ENCODE measurements at regions not wholly inside any gene's neighbourhood (a gene's known extent, or its start where the extent isn't known, plus 50 kb on each side); places are given as distances from the start of the nearest gene placed in this dataset.
"Not testable (repeated sequence)": the region's sequence is repeated elsewhere in the genome, so short reads cannot be mapped to it uniquely, and the experiment has no call there.

DNA sequence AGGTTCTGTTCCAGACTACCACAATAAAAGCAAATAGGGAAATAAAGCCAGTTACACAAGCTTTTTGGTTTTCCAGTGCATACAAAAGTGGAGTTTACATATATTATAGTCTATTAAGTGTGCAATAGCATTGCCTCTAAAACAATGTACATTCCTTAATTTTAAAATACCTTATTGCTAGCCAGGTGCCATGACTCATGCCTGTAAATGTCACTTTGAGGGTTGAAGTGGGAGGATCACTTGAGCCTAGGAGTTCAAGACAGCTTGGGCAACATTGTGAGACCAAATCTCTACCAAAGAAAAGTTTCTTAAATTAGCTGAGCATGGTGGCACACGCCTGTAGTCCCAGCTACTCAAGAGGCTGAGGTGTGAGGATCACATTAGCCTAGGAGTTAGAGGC is 52.9 kb upstream of the IMP4 start:
- Mint-ChIP-seq H3K36me3 (no peaks in the 10 kb centered on the region), H3K27me3 (ENCODE audit: low read depth) (peaks cover 19% of the 10 kb centered on the region), H3K27ac (no peak overlapping the region), H3K9me3 (no peaks in the 10 kb centered on the region), H3K4me1 (no peaks in the 10 kb centered on the region), H3K4me3 (no peak overlapping the region)
- DNase-seq (ENCODE audit: low spot score in 2 of 2, unreplicated experiment in 2 of 2), result no peak
- no peak for TF ChIP-seq CTCF (IDR thresholded peaks at IDR 0.05; ENCODE audit: unreplicated experiment)

DNA sequence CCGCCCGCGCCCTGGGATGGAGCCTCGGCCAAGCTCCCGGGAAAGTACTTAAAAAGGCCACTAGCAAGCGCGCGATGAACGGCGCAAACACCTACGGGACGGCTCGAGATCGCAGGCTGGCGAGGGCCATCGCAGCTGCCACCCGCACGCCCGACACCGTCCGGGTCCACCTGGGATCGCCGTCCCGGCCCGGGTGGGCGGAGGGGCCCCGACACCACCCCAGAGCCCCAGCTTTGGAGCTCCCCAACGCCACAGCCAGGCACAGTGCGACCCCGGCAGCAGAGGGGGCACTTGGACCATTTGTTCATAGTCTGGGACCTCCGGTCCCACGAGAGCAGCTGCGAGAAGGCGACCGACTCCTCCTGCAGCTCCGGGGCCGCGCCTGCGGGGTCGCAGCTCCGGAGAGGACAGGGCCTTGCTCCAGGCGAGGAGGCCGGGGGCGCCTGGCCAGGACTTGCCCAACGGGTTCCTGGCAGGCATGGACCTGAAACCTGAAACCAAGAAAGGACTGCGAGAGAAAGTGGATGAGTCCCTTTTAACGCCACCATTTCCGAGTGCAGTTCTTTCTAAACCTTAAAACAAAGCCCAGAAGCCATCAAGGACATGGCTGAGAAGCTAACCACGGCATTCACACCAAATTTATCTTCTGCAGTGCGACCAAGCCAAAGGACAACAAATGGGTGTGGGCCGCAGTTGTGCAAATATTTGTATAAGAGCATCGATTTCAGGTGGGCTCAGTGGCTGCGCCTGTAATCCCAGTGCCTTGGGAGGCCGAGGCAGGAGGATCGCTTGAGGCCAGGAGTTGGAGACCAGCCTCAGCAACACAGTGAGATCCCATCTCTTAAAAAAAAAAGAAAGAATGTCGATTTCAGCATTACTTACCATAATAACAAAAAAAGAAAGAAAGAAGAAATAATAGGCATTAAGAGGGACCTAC is 54.0 kb upstream of the IMP4 start:
- no peaks in the 10 kb centered on the region for H3K36me3 Mint-ChIP-seq
- no peaks in the 10 kb centered on the region for H3K4me1 Mint-ChIP-seq
- no peak overlapping the region for H3K4me3 Mint-ChIP-seq
- peaks cover 9% of the 10 kb centered on the region for H3K27me3 Mint-ChIP-seq (ENCODE audit: low read depth)
- DNase-seq (ENCODE audit: low spot score in 2 of 2, unreplicated experiment in 2 of 2), result no peak
- TF ChIP-seq CTCF (IDR thresholded peaks at IDR 0.05; ENCODE audit: unreplicated experiment), result no peak
- no peak overlapping the region for H3K27ac Mint-ChIP-seq
- no peaks in the 10 kb centered on the region for H3K9me3 Mint-ChIP-seq

DNA sequence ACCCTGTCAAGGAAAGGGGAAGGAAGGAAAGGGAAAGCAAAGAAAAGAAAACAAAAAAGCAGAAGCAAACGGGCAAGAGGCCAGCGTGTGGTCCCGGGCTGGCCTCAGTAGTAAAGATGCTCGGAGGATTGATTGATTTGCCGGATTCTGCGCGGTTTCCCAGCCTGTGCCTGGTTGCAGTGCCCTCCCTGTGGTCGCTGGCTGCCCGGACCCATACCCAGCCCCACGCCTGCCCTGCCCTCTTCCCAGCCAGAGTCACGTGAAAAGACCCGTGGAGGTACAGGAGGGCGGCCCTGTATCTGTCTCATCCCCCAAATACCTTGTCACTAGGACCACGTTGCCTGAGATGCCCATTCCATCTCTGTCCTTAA is 55.1 kb upstream of the IMP4 start:
- no peak for TF ChIP-seq CTCF (IDR thresholded peaks at IDR 0.05; ENCODE audit: unreplicated experiment)
- H3K27ac Mint-ChIP-seq, result no peak overlapping the region
- H3K36me3 Mint-ChIP-seq, result no peaks in the 10 kb centered on the region
- no peaks in the 10 kb centered on the region for H3K4me1 Mint-ChIP-seq
- DNase-seq (ENCODE audit: low spot score in 2 of 2, unreplicated experiment in 2 of 2), result no peak
- H3K27me3 Mint-ChIP-seq (ENCODE audit: low read depth), result peaks cover 3% of the 10 kb centered on the region
- no peak overlapping the region for H3K4me3 Mint-ChIP-seq
- H3K9me3 Mint-ChIP-seq, result no peaks in the 10 kb centered on the region

GRCh38 chr2:130286983-130287655 is 55.6 kb upstream of the IMP4 start:
- Mint-ChIP-seq H3K36me3 (no peaks in the 10 kb centered on the region), H3K4me3 (no peak overlapping the region), H3K27me3 (ENCODE audit: low read depth) (no peaks in the 10 kb centered on the region), H3K9me3 (no peaks in the 10 kb centered on the region), H3K4me1 (no peaks in the 10 kb centered on the region), H3K27ac (no peak overlapping the region)
- no peak for TF ChIP-seq CTCF (IDR thresholded peaks at IDR 0.05; ENCODE audit: unreplicated experiment)
- DNase-seq (ENCODE audit: low spot score in 2 of 2, unreplicated experiment in 2 of 2), result no peak

DNA sequence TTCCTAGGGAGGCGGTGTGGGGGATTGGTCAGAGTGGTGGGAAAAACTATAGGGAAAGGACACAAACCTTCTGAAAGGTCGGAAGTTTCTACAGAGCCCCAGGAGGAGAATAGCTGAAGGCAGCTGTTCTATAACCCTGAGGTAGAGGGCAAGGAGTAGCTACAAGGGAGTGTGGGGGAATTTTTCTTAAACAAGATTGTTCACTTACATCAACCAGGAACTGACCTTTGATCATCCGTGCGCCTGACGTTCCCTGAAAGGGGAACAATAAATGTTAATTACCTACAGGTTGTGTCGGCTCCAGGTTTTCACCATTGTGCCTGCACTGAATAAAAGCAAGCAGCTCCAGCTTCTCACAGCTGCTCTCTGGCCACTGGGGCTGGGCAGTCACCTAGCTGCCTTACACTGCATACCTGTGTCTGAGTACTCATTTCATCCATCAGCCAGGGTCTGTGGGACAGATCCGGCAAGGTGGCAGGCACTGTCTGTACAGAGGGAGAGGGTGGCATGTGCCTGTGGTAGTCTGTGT is 59.3 kb upstream of the IMP4 start:
- not testable (repeated sequence) for H3K27ac Mint-ChIP-seq; H3K9me3 Mint-ChIP-seq; H3K4me3 Mint-ChIP-seq; H3K27me3 Mint-ChIP-seq (ENCODE audit: low read depth); H3K4me1 Mint-ChIP-seq; H3K36me3 Mint-ChIP-seq; DNase-seq (ENCODE audit: low spot score in 2 of 2, unreplicated experiment in 2 of 2)

GRCh38 chr2:130279551-130279950 is 63.1 kb upstream of the IMP4 start:
- DNase-seq (ENCODE audit: low spot score in 2 of 2, unreplicated experiment in 2 of 2); H3K4me3 Mint-ChIP-seq; H3K36me3 Mint-ChIP-seq; H3K4me1 Mint-ChIP-seq; H3K27ac Mint-ChIP-seq; H3K27me3 Mint-ChIP-seq (ENCODE audit: low read depth); H3K9me3 Mint-ChIP-seq: not testable (repeated sequence)

- not testable (repeated sequence) for H3K27ac Mint-ChIP-seq; H3K4me3 Mint-ChIP-seq; DNase-seq (ENCODE audit: low spot score in 2 of 2, unreplicated experiment in 2 of 2); H3K36me3 Mint-ChIP-seq; H3K27me3 Mint-ChIP-seq (ENCODE audit: low read depth); H3K9me3 Mint-ChIP-seq; H3K4me1 Mint-ChIP-seq
Observed at GRCh38 chr2:130268333-130268732, 70.1 kb upstream of the TUBA3E start.

- not testable (repeated sequence) for H3K27me3 Mint-ChIP-seq (ENCODE audit: low read depth); H3K4me3 Mint-ChIP-seq; DNase-seq (ENCODE audit: low spot score in 2 of 2, unreplicated experiment in 2 of 2); H3K4me1 Mint-ChIP-seq; H3K36me3 Mint-ChIP-seq; H3K9me3 Mint-ChIP-seq; H3K27ac Mint-ChIP-seq
Observed at GRCh38 chr2:130267572-130267971, 69.3 kb upstream of the TUBA3E start.

- not testable (repeated sequence) for H3K9me3 Mint-ChIP-seq; H3K27ac Mint-ChIP-seq; H3K4me3 Mint-ChIP-seq; H3K36me3 Mint-ChIP-seq; H3K4me1 Mint-ChIP-seq; DNase-seq (ENCODE audit: low spot score in 2 of 2, unreplicated experiment in 2 of 2)
- H3K27me3 Mint-ChIP-seq (ENCODE audit: low read depth), result peaks cover 10% of the 10 kb centered on the region
Observed at GRCh38 chr2:130266836-130267235, 68.6 kb upstream of the TUBA3E start.

Data from mesothelial cell of epicardium (in vitro differentiated cells).